ENCODE measurements at regions not wholly inside any gene's neighbourhood (a gene's known extent, or its start where the extent isn't known, plus 50 kb on each side); places are given as distances from the start of the nearest gene placed in this dataset.

DNA sequence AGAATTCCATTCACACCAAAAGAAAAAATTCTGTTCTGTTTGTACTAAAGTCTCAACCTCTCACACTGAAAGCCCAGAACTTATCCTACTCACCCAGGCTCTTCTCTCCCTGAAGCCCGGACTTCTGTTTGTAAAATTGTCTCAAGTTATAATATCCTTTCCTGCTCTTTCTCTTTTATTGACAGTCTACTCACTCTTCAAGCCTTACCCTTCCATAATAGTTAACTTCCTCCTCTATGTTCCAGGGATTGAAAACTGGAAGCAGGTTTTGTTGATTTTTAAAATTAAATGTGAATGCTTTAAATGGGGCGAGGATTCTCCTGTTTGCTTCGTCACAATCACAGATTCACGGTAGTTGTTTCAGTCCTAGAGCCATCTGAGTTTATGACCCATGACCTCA, 51.7 kb upstream of the CCDC112 start:
- no peak for DNase-seq (ENCODE audit: extremely low read depth, low read depth)
- TF ChIP-seq, protein P1, sequence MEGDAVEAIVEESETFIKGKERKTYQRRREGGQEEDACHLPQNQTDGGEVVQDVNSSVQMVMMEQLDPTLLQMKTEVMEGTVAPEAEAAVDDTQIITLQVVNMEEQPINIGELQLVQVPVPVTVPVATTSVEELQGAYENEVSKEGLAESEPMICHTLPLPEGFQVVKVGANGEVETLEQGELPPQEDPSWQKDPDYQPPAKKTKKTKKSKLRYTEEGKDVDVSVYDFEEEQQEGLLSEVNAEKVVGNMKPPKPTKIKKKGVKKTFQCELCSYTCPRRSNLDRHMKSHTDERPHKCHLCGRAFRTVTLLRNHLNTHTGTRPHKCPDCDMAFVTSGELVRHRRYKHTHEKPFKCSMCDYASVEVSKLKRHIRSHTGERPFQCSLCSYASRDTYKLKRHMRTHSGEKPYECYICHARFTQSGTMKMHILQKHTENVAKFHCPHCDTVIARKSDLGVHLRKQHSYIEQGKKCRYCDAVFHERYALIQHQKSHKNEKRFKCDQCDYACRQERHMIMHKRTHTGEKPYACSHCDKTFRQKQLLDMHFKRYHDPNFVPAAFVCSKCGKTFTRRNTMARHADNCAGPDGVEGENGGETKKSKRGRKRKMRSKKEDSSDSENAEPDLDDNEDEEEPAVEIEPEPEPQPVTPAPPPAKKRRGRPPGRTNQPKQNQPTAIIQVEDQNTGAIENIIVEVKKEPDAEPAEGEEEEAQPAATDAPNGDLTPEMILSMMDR (IDR thresholded peaks at IDR 0.05; ENCODE audit: low read depth, low read length, missing control alignments) = no peak
- no peak overlapping the region for H3K4me3 ChIP-seq (replicated peaks; ENCODE audit: low read depth, low read length)

Data from HFF-Myc (cell line).